ENCODE measurements at regions not wholly inside any gene's neighbourhood (a gene's known extent, or its start where the extent isn't known, plus 50 kb on each side); places are given as distances from the start of the nearest gene placed in this dataset.
"Not testable (repeated sequence)": the region's sequence is repeated elsewhere in the genome, so short reads cannot be mapped to it uniquely, and the experiment has no call there.

GRCh38 chrX:26911785-26912184 is 551.4 kb downstream of the PPP4R3C start:
- intact Hi-C loops (cut with DNase I); DNase-seq (ENCODE audit: low spot score): not testable (repeated sequence)

GRCh38 chrX:26909728-26910127 is 553.4 kb downstream of the PPP4R3C start:
- DNase-seq (ENCODE audit: low spot score) = no peak
- intact Hi-C loops (cut with DNase I) = no loop called here

DNA sequence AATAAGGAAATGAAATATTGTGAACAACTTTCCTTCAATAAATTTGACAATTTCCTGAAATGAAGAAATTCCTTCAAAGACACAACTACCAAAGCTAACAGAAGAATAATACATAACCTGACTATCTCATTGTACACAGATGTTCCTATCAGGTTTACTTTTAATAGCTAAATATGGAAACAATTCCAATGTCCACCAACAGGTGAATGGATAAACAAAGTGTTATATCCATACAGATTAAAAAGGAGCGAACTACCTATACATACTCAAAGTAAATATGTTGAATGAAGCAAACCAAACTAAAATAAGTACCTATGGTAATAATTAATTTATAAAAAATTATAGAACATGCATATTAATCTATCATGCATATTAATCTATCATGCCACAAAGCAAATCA is 554.9 kb downstream of the PPP4R3C start:
- intact Hi-C loops (cut with DNase I) = no loop called here
- DNase-seq (ENCODE audit: low spot score) = no peak

GRCh38 chrX:26889574-26889973 is 573.6 kb downstream of the PPP4R3C start:
- DNase-seq (ENCODE audit: low spot score) = no peak
- intact Hi-C loops (cut with DNase I) = no loop called here

GRCh38 chrX:26873736-26874135 is 589.4 kb downstream of the PPP4R3C start:
- intact Hi-C loops (cut with DNase I) = no loop called here
- no peak for DNase-seq (ENCODE audit: low spot score)

GRCh38 chrX:26871967-26872366 is 591.2 kb downstream of the PPP4R3C start:
- DNase-seq (ENCODE audit: low spot score) = no peak
- intact Hi-C loops (cut with DNase I) = no loop called here

DNA sequence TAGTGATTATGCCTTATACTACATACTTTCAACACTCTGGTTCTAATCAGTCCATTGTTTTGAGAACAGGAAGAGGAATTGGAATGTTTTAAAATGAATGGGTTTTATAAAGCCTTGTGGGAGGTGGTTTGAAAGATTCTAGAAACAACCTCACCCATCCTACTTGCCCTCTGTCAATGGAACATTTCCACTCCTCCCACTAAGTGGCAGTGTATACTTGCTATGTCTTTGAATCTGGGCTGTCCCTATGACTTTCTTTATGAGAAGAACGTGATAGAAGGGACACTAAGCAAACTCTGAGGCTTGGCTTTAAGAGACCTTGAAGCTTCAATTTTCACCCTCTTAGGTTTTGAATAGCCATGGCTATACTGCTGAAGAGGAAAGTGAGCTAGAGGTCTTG is 611.2 kb downstream of the PPP4R3C start:
- no peak for DNase-seq (ENCODE audit: low spot score)
- intact Hi-C loops (cut with DNase I) = loop anchor here (5.0 kb wide), 1 partner anchor 335 kb away; no protein-coding TSS in a partner anchor

DNA sequence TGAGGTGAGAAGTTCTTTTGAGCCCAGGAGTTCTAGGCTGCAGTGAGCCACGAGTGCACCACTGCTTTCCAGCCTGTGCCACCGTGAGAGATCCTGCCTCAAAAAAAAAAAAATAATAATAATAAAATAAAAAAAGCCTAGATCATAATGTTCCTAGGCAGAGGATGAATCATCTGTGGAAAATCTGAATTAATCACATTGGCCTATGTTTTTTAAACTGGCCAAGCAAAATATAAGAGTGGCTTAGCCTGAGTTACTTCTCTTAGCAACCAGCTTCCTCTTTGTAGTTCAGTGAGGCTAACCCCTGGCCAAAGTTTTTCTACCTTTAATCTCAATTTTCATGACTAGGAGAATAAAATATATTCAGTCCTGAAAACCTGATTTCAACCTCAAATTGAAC is 614.6 kb downstream of the PPP4R3C start:
- no peak for DNase-seq (ENCODE audit: low spot score)
- intact Hi-C loops (cut with DNase I) = no loop called here

- intact Hi-C loops (cut with DNase I) = no loop called here
Observed at GRCh38 chrX:26845056-26845455, 618.1 kb downstream of the PPP4R3C start.

GRCh38 chrX:26822448-26822847 is 606.5 kb downstream of the MAGEB5 start:
- intact Hi-C loops (cut with DNase I) = no loop called here
- no peak for DNase-seq (ENCODE audit: low spot score)

More at GRCh38 chrX:26845056-26845455, 618.1 kb downstream of the PPP4R3C start:
- no peak for DNase-seq (ENCODE audit: low spot score)

GRCh38 chrX:26789751-26790150 is 573.8 kb downstream of the MAGEB5 start:
- intact Hi-C loops (cut with DNase I) = no loop called here
- no peak for DNase-seq (ENCODE audit: low spot score)

- intact Hi-C loops (cut with DNase I) = no loop called here
- DNase-seq (ENCODE audit: low spot score) = no peak
Observed at GRCh38 chrX:26788402-26788998, 572.5 kb downstream of the MAGEB5 start.

- no peak for DNase-seq (ENCODE audit: low spot score)
- intact Hi-C loops (cut with DNase I) = no loop called here
Observed at GRCh38 chrX:26783512-26784225, 567.7 kb downstream of the MAGEB5 start.

- intact Hi-C loops (cut with DNase I) = no loop called here
- no peak for DNase-seq (ENCODE audit: low spot score)
Observed at GRCh38 chrX:26778320-26778888, 562.4 kb downstream of the MAGEB5 start.

DNA sequence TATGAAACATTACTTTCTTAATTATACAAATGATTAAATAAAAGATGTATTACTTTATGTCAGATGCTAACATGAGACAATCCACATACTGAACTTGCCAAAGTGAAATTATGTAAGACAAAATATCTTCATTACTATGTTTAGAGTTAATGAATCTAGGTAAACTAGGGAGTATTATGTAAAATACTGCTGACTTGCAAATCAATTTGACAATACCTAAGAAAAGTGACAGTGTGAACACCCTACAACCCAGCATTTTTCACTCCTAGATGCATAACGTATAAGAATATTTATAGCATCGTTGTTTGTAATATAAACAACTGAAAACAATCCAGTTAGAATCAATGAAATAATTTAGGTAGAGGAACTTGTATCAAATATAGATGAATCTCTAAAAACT is 546.3 kb downstream of the MAGEB5 start:
- intact Hi-C loops (cut with DNase I) = no loop called here
- DNase-seq (ENCODE audit: low spot score) = no peak

DNA sequence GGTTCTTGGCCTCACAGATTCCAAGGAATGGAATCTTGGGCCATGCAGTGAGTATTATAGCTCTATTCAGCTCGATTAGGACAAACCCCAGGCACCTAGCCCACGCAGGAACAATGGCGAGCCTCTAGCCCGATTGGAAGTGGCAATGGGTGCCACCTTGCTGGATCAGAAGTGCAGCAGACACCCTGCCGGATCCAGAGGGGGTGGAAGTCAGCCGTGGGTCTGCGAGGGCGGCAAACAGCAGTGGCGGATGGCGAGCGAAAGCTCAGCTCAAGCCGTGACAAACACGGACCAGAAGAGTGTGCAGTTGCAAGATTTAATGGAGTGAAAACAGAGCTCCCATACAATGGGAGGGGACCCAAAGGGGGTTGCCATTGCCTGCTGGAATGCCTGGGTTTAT is 539.8 kb downstream of the MAGEB5 start:
- intact Hi-C loops (cut with DNase I); DNase-seq (ENCODE audit: low spot score): not testable (repeated sequence)

DNA sequence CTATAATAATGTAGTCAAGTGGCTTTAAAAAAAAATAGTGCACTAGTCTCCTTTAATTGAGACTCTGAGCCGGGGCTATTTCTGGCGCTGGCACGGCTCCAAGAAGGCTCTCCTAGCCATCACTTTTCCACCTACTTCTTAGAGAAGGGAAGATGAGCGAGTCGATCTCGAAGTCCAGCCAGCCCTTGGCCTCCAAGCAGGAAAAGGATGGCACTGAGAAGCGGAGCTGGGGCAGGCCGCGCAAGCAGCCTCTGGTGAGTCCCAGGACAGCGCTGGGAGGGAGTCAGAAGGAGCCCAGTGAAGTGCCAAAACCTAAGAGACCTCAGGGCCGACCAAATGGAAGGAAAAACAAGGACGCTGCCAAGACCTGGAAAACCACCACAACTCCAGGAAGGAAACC is 531.9 kb downstream of the MAGEB5 start:
- intact Hi-C loops (cut with DNase I) = no loop called here
- no peak for DNase-seq (ENCODE audit: low spot score)

DNA sequence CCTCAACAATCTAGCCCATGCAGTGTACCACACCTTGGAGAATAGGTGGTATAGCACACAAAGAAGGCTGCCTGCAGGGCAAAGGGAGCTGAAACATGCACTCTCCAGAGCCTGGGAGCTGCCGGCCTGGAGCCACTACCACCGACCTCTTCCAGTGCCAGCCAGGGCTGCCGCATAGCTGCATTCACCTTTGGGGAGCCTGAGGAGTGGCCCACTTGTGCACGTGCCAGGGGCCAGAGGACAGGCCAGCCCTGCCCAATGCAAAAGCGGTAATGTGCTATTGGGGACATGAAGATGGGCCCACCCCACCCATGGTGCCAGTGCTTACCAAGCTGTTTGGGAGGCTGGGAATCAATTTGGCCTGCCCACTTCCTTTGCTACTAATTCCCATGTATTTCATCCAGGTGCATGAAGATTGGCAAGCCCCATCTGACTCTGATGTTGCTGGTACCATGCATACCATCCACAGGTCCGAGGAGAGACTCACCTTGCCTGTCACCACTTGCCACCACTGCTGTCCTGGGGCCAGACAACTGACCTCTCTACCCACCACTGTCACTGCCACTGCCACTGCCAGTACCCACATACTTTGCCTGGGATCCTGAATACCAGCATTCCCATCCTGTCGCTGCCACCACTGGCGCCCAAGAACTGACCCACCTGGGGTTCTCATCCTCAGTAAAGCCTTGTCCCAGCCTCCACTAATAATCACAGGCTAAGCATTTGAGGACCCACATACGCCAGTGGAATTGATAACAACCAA is 506.9 kb downstream of the MAGEB5 start:
- DNase-seq (ENCODE audit: low spot score) = no peak
- intact Hi-C loops (cut with DNase I) = no loop called here

DNA sequence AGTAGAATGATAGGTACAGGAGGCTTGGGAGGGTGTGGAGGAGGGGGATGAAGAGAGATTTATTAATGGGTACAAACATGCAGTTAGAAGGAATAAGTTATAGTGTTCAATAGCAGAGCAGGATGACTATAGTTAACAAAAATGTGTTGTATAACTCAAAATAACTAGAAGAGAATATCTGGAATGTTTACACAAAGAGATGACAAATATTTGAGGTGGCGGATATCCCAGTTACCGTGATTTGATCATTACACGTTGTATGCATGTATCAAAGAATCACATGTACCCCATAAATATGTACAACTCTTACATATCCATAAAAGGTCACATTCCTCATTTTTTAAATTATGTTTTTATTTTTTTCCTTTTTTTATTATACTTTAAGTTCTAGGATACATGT is 456.6 kb downstream of the MAGEB5 start:
- DNase-seq (ENCODE audit: low spot score) = no peak
- intact Hi-C loops (cut with DNase I) = no loop called here

GRCh38 chrX:26670521-26670920 is 454.6 kb downstream of the MAGEB5 start:
- intact Hi-C loops (cut with DNase I) = no loop called here
- no peak for DNase-seq (ENCODE audit: low spot score)

Data from cardiac septum (tissue), 1 donor.